ENCODE measurements at regions not wholly inside any gene's neighbourhood (a gene's known extent, or its start where the extent isn't known, plus 50 kb on each side); places are given as distances from the start of the nearest gene placed in this dataset.

DNA sequence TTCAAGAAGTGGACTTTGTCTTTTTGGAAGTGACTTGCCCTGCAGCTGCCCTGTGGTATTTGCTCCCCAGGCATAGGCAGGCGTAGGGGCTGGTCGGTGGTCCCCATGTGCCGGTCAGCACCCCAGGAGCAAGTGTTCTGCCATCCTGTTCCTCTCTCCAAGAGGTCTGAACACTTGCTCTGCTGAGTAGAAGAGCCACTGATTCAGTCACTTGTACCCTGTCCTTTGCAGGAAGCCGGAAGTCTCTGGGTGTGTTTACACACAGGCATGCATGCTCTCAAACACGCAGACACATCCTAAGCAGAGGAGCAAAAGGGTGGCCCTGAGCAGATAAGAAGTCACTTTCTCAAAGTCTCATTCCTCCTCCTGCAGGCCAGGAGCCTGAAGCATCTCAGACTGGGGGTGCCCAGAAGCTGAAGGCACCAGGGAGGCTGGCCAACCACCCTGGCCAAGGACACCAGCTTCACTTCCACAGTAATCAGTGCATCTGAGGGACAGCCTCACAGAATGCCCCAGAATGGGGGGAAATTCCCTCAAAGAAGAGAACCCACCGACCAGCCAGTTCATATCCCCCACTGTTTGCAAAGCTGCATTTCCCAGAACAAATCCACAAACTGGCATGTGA lies 88.7 kb upstream of the POMGNT2 start:
- ATAC-seq (ENCODE audit: poor library complexity) (peak; percentile 93), DNase-seq (peak in 12 of 14 experiments; percentile 30 to 76 (median 52))
- Mint-ChIP-seq H3K4me1 (ENCODE audit: low read depth) (peaks cover 92% of the 10 kb centered on the region), H3K27ac (peak overlapping the region; percentile 98), H3K27me3 (no peaks in the 10 kb centered on the region), H3K9me3 (no peaks in the 10 kb centered on the region), H3K4me3 (peak overlapping the region; percentile 46), H3K36me3 (ENCODE audit: low read depth) (no peaks in the 10 kb centered on the region)
- ChIA-PET CTCF (no interaction called here), POLR2A (interaction anchor here (0.7 to 1.9 kb wide), 5 partner anchors 14 to 91 kb away, joined by 3 to 13 read pairs (median 5); partner anchors contain the start of gene SNRK)
- Histone ChIP-seq H3K27ac (ENCODE audit: low read depth in 1 of 2, low read length in 2 of 2) (peak overlapping the region; percentile 58 to 78), H3K27me3 (ENCODE audit: control insufficient read depth in 1 of 2, insufficient read depth in 2 of 2, low read length in 2 of 2) (no peaks in the 10 kb centered on the region), H3K9me3 (ENCODE audit: control insufficient read depth in 1 of 2, insufficient read depth in 1 of 2, low read length in 2 of 2) (no peaks in the 10 kb centered on the region), H3K4me3 (ENCODE audit: low read length) (no peak overlapping the region), H3K4me1 (ENCODE audit: insufficient read depth, low read length) (peaks cover 63% of the 10 kb centered on the region), H3K36me3 (ENCODE audit: insufficient read depth, low read length) (no peaks in the 10 kb centered on the region)
- TF ChIP-seq, protein P1, sequence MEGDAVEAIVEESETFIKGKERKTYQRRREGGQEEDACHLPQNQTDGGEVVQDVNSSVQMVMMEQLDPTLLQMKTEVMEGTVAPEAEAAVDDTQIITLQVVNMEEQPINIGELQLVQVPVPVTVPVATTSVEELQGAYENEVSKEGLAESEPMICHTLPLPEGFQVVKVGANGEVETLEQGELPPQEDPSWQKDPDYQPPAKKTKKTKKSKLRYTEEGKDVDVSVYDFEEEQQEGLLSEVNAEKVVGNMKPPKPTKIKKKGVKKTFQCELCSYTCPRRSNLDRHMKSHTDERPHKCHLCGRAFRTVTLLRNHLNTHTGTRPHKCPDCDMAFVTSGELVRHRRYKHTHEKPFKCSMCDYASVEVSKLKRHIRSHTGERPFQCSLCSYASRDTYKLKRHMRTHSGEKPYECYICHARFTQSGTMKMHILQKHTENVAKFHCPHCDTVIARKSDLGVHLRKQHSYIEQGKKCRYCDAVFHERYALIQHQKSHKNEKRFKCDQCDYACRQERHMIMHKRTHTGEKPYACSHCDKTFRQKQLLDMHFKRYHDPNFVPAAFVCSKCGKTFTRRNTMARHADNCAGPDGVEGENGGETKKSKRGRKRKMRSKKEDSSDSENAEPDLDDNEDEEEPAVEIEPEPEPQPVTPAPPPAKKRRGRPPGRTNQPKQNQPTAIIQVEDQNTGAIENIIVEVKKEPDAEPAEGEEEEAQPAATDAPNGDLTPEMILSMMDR (IDR thresholded peaks at IDR 0.05), result no peak
- intact Hi-C loops (cut with DNase I, micrococcal nuclease), result loop anchor here (1.0 to 2.0 kb wide), 3 partner anchors 14 to 32 kb away; no protein-coding TSS in a partner anchor

DNA sequence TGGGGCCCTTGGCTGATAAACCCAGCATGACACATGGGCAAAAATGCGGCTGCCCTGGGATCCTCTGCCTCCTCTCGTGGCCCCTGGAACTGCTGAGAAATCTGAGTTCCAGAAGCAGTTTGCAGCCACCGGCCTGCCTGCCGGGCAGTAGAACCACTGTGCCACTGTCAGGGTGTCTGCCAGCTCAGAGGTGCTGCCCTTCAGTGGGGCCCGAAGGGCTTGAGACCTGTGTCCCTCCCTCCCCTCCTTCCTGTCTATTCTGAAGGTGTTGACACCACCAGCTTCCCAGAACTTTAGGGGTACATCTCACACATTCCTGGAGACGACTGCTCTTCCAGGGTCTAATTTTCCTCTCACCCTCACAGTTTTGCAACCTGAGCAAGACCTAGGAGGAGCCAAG lies 88.2 kb upstream of the POMGNT2 start:
- Mint-ChIP-seq H3K36me3 (ENCODE audit: low read depth) (no peaks in the 10 kb centered on the region), H3K4me3 (peak overlapping the region; percentile 46), H3K27me3 (no peaks in the 10 kb centered on the region), H3K27ac (peak overlapping the region; percentile 98), H3K4me1 (ENCODE audit: low read depth) (peaks cover 90% of the 10 kb centered on the region), H3K9me3 (no peaks in the 10 kb centered on the region)
- ATAC-seq (ENCODE audit: poor library complexity) (no peak), DNase-seq (peak in 1 of 14 experiments; percentile 28)
- H3K4me1 ChIP-seq (ENCODE audit: insufficient read depth, low read length), result peaks cover 63% of the 10 kb centered on the region
- ChIA-PET POLR2A (interaction anchor here (0.7 to 1.9 kb wide), 5 partner anchors 14 to 92 kb away, joined by 3 to 13 read pairs (median 5); partner anchors contain the start of gene SNRK), CTCF (no interaction called here)
- intact Hi-C loops (cut with DNase I, micrococcal nuclease), result loop anchor here (1.0 to 2.0 kb wide), 3 partner anchors 13 to 32 kb away; no protein-coding TSS in a partner anchor
- H3K4me3 ChIP-seq (ENCODE audit: low read length), result no peak overlapping the region
- no peaks in the 10 kb centered on the region for H3K36me3 ChIP-seq (ENCODE audit: insufficient read depth, low read length)
- TF ChIP-seq, protein P1 (IDR thresholded peaks at IDR 0.05), result no peak
- H3K27me3 ChIP-seq (ENCODE audit: control insufficient read depth in 1 of 2, insufficient read depth in 2 of 2, low read length in 2 of 2), result no peaks in the 10 kb centered on the region
- no peaks in the 10 kb centered on the region for H3K9me3 ChIP-seq (ENCODE audit: control insufficient read depth in 1 of 2, insufficient read depth in 1 of 2, low read length in 2 of 2)
- peak overlapping the region; percentile 58 to 78 for H3K27ac ChIP-seq (ENCODE audit: low read depth in 1 of 2, low read length in 2 of 2)

DNA sequence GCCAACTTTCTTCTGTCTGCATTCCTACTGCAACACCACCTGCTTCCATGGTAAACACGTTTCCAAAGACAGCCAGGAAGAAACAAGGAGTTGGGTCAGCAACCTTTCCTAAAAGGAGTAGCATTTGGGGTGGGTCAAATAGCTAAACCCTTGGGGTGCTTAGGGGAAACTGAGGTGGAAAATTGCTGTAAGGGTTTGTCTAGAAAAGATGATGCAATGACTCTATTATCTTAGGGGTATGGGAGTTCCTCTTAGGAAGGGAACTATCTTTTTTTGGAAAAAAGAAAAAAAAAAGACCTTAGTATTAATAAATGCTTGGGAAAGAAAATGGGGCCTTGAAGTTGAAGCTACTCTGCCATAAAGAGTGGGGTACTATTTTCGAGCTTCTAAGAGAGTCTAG lies 86.1 kb upstream of the POMGNT2 start:
- no peak overlapping the region for H3K27ac ChIP-seq (ENCODE audit: low read depth in 1 of 2, low read length in 2 of 2)
- H3K4me1 ChIP-seq (ENCODE audit: insufficient read depth, low read length), result peaks cover 59% of the 10 kb centered on the region
- intact Hi-C loops (cut with DNase I, micrococcal nuclease), result no loop called here
- DNase-seq (no peak), ATAC-seq (ENCODE audit: poor library complexity) (no peak)
- TF ChIP-seq, protein P1 (IDR thresholded peaks at IDR 0.05), result no peak
- no peaks in the 10 kb centered on the region for H3K9me3 Mint-ChIP-seq
- peaks cover 0 to 10% of the 10 kb centered on the region in 2 experiments for H3K9me3 ChIP-seq (ENCODE audit: control insufficient read depth in 1 of 2, insufficient read depth in 1 of 2, low read length in 2 of 2)
- H3K36me3 ChIP-seq (ENCODE audit: insufficient read depth, low read length), result no peaks in the 10 kb centered on the region
- ChIA-PET CTCF (interaction anchor here (0.6 kb wide), 1 partner anchor 475 kb away, joined by 4 read pairs; no protein-coding TSS in a partner anchor), POLR2A (interaction anchor here (0.6 to 3.9 kb wide), 6 partner anchors 11 to 182 kb away, joined by 3 to 21 read pairs (median 4); partner anchors contain the start of gene SNRK)
- no peak overlapping the region for H3K4me3 Mint-ChIP-seq
- peaks cover 69% of the 10 kb centered on the region for H3K4me1 Mint-ChIP-seq (ENCODE audit: low read depth)
- no peaks in the 10 kb centered on the region for H3K36me3 Mint-ChIP-seq (ENCODE audit: low read depth)
- peak overlapping the region; percentile 98 for H3K27ac Mint-ChIP-seq
- H3K27me3 ChIP-seq (ENCODE audit: control insufficient read depth in 1 of 2, insufficient read depth in 2 of 2, low read length in 2 of 2), result no peaks in the 10 kb centered on the region
- H3K27me3 Mint-ChIP-seq, result no peaks in the 10 kb centered on the region
- H3K4me3 ChIP-seq (ENCODE audit: low read length), result no peak overlapping the region

Data from CD4-positive, alpha-beta T cell (primary cell).